ENCODE measurements at regions not wholly inside any gene's neighbourhood (a gene's known extent, or its start where the extent isn't known, plus 50 kb on each side); places are given as distances from the start of the nearest gene placed in this dataset.

DNA sequence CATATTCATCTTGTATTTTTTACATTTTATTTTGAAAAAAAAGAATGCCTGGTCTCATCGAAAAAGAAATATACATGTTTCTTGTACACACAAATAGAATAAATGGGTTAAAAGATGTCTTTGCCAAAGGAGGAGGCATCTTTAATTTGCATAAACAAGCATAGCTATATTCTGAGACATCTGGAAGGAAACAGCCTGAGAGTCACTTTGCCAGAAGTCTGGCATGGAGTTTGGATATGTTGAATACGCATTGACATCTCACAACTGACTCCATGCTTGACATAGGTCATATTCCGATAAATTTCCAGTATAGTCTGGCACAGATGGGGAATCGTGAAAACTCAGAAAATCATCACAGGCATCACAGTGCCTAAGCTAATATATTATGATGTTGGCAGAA, 1317.5 kb upstream of the CELF4 start:
- TF ChIP-seq, protein P1, sequence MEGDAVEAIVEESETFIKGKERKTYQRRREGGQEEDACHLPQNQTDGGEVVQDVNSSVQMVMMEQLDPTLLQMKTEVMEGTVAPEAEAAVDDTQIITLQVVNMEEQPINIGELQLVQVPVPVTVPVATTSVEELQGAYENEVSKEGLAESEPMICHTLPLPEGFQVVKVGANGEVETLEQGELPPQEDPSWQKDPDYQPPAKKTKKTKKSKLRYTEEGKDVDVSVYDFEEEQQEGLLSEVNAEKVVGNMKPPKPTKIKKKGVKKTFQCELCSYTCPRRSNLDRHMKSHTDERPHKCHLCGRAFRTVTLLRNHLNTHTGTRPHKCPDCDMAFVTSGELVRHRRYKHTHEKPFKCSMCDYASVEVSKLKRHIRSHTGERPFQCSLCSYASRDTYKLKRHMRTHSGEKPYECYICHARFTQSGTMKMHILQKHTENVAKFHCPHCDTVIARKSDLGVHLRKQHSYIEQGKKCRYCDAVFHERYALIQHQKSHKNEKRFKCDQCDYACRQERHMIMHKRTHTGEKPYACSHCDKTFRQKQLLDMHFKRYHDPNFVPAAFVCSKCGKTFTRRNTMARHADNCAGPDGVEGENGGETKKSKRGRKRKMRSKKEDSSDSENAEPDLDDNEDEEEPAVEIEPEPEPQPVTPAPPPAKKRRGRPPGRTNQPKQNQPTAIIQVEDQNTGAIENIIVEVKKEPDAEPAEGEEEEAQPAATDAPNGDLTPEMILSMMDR (IDR thresholded peaks at IDR 0.05; ENCODE audit: low read depth, low read length, poor library complexity, severe bottlenecking), result no peak
- no peak for TF ChIP-seq EZH2phosphoT487 (IDR thresholded peaks at IDR 0.05; ENCODE audit: borderline replicate concordance, low read length)

Data from DOHH2 (cell line).